Esophagus muscularis mucosa (tissue), 4 donors: ENCODE measurements at regions not wholly inside any gene's neighbourhood (a gene's known extent, or its start where the extent isn't known, plus 50 kb on each side); places are given as distances from the start of the nearest gene placed in this dataset.
"Not testable (repeated sequence)": the region's sequence is repeated elsewhere in the genome, so short reads cannot be mapped to it uniquely, and the experiment has no call there.

Experiments
- DNase-seq: peaks from one replicate; pipeline ENCODE4 v3.0.0-alpha.2; 2017; ENCODE audit errors: extremely low spot score
- H3K27ac ChIP-seq, 4 donors: fragments of 200-600 bp; sonication (generic); replicated peaks in 1 of 4; 1 replicate in 3 of 4; 2 replicates in 1 of 4; pipeline ENCODE4 v1.5.1; 2016 to 2019; ENCODE audit warnings: mild to moderate bottlenecking in 1 of 4
- H3K27me3 ChIP-seq, 4 donors: fragments of 200-600 bp; sonication (generic); one replicate each; pipeline versions ENCODE4 v1.5.1 to v1.6.0; 2016 to 2019
- H3K36me3 ChIP-seq, 4 donors: fragments of 200-600 bp; sonication (generic); one replicate each; pipeline ENCODE4 v1.5.1; 2016 to 2019
- H3K4me1 ChIP-seq, 4 donors: fragments of 200-600 bp; sonication (generic); one replicate each; pipeline ENCODE4 v1.5.1; 2016 to 2019
- H3K4me3 ChIP-seq, 4 donors: fragments of 200-600 bp; sonication (generic); 1 replicate in 2 of 4; 2 replicates in 2 of 4; pipeline ENCODE4 v1.5.1; 2016 to 2019; ENCODE audit warnings: mild to moderate bottlenecking in 4 of 4, moderate library complexity in 1 of 4
- H3K9me3 ChIP-seq, 4 donors: fragments of 200-600 bp; sonication (generic); 1 replicate in 3 of 4; 2 replicates in 1 of 4; pipeline ENCODE4 v1.5.1; 2016 to 2019
- EP300 ChIP-seq: sonication (generic); formaldehyde crosslinking; IDR thresholded peaks from one replicate; pipeline ENCODE4 v1.6.1; 2017; ENCODE audit warnings: antibody characterized with exemption
- POLR2A ChIP-seq: fragments of 450-650 bp; IDR thresholded peaks from one replicate; pipeline ENCODE4 v1.6.1; 2017; ENCODE audit warnings: antibody characterized with exemption, moderate library complexity, mild to moderate bottlenecking, low read depth
- POLR2AphosphoS5 ChIP-seq, 2 donors: sonication (generic); formaldehyde crosslinking; IDR thresholded peaks; one replicate each; pipeline ENCODE4 v1.6.1; 2017; ENCODE audit warnings: antibody characterized with exemption in 2 of 2
- WGBS: methylation state at CpG from one replicate; pipeline ENCODE4 v1.1.5; 2018; 5-methylcytosine and 5-hydroxymethylcytosine counted together
- intact Hi-C: fragments of 100-400 bp; cut with DNase I; formaldehyde crosslinking; loops from one replicate; pipeline ENCODE4 v1.15.1; 2023
- TF ChIP-seq, protein P1 (sequence below), 3 experiments: fragments of 200-600 bp in 2 of 3; fragments of 450-650 bp in 1 of 3; sonication (generic) in 2 of 3; IDR thresholded peaks; one replicate each; pipeline ENCODE4 v1.5.1; 2017 to 2019; ENCODE audit warnings: antibody characterized with exemption in 3 of 3, mild to moderate bottlenecking in 2 of 3, moderate library complexity in 1 of 3

DNA sequence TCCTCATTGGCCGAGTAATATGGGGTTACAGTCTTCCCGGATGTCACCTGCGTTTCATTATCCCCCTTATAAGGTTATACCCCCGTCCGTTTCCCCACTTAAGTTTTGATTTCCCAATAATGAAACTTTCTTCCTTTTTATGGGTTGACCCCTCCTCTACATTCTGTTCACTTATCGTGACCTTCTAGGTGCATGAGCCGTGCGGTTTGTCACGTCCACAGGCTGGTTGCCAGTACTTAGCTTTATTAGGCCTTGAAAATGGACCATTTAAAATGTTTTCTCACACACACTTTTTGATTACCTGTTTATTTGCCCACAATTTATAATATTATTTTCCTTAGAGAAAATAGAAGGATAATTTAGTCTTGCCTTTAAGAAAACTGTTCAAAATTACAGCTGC, 111.5 kb downstream of the FAM174A start:
- TF ChIP-seq EP300 (no peak), POLR2A (no peak)
- TF ChIP-seq, protein P1, sequence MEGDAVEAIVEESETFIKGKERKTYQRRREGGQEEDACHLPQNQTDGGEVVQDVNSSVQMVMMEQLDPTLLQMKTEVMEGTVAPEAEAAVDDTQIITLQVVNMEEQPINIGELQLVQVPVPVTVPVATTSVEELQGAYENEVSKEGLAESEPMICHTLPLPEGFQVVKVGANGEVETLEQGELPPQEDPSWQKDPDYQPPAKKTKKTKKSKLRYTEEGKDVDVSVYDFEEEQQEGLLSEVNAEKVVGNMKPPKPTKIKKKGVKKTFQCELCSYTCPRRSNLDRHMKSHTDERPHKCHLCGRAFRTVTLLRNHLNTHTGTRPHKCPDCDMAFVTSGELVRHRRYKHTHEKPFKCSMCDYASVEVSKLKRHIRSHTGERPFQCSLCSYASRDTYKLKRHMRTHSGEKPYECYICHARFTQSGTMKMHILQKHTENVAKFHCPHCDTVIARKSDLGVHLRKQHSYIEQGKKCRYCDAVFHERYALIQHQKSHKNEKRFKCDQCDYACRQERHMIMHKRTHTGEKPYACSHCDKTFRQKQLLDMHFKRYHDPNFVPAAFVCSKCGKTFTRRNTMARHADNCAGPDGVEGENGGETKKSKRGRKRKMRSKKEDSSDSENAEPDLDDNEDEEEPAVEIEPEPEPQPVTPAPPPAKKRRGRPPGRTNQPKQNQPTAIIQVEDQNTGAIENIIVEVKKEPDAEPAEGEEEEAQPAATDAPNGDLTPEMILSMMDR (IDR thresholded peaks at IDR 0.05) = no peak
- no peak overlapping the region for H3K27ac ChIP-seq
- WGBS = 88% methylated on average over 9 of the region's 9 CpGs
- no peak for DNase-seq
- H3K27me3 ChIP-seq = no peaks in the 10 kb centered on the region
- no peak overlapping the region for H3K4me3 ChIP-seq
- H3K36me3 ChIP-seq = no peaks in the 10 kb centered on the region
- intact Hi-C loops = no loop called here
- H3K9me3 ChIP-seq = no peaks in the 10 kb centered on the region
- H3K4me1 ChIP-seq = peaks cover 0 to 9% (median 4%) of the 10 kb centered on the region in 4 donors

DNA sequence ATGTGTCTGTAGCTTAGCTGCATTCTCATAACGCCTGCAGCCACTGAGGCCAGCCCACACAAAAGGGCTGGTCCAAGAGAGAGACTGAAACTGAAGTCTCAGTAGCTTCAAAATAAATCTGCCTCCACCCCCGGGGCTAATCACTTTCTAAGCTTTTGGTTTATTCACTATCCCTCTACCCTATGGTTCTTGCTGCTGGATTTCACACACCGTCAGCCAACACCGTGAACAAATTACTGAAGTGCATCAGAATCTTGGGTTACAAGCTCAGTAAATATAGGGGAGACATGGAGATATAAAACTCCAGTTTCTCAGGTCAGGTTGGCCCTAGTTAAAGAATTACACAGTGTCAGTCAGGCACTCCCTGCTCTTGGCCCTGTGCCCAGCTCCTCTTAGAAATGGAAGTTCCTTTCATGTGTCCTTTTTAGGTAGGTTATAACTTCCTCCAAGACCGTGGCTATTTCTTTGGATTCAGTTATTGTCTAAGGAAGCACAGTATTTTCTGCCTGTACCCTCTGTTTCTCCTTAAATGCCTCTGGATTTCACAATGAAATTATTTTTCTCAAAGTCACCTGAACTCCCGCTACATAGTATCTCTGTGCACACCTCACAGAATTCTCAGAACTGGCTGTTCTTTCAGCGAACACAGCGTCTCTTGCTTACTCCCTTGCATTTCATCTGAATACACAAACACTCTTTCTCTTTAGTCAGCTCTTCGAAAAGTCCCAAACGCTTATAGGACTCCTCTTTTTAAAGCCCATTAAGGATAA, 112.5 kb downstream of the FAM174A start:
- H3K4me1 ChIP-seq = peaks cover 0 to 9% (median 4%) of the 10 kb centered on the region in 4 donors
- H3K9me3 ChIP-seq = no peaks in the 10 kb centered on the region
- no peak for DNase-seq
- intact Hi-C loops = no loop called here
- 44% methylated on average over 10 of the region's 10 CpGs for WGBS
- H3K4me3 ChIP-seq = peak overlapping the region in 2 of 4 donors; percentile 13 to 30
- TF ChIP-seq POLR2AphosphoS5 (IDR thresholded peaks at IDR 0.05) (no peak), EP300 (no peak), POLR2A (no peak)
- TF ChIP-seq, protein P1 (IDR thresholded peaks at IDR 0.05) = no peak
- H3K27ac ChIP-seq = no peak overlapping the region
- no peaks in the 10 kb centered on the region for H3K27me3 ChIP-seq
- H3K36me3 ChIP-seq = no peaks in the 10 kb centered on the region

DNA sequence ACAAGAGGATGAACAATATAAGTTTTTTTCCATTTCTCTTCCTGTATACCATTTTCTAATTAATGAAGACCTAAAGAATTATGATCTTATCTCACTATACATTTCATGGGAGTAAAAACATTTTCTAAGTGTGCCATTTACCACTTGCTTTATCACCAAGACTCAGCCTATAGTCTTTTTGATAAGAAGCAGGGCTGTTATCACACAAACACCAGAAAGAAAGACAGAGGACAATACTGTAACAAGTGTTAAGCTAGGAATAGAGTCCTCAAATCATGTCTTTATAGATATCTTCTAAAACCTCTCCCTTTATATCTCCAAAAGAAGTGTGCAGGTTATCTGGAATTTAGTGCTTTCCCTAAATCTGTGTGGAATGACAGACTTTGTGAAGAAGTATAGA, 119.7 kb downstream of the FAM174A start:
- TF ChIP-seq, protein P1 (IDR thresholded peaks at IDR 0.05) = no peak
- no peak for TF ChIP-seq POLR2A
- TF ChIP-seq EP300 = no peak
- TF ChIP-seq POLR2AphosphoS5 (IDR thresholded peaks at IDR 0.05) = no peak
- H3K4me3 ChIP-seq = no peak overlapping the region
- intact Hi-C loops = no loop called here

DNA sequence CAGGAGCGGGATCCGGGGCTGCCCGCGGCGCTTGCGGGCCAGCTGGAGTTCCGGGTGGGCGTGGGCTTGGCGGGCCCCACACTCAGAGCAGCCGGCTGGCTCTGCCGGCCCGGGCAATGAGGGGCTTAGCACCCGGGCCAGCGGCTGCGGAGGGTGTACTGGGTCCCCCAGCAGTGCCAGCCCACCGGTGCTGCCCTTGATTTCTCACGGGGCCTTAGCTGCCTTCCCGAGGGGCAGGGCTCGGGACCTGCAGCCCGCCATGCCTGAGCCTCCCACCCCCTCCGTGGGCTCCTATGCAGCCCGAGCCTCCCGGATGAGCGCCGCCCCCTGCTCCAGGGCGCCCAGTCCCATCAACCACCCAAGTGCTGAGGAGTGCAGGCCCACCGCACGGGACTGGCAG, 121.6 kb downstream of the FAM174A start:
- H3K4me3 ChIP-seq, DNase-seq, H3K4me1 ChIP-seq, H3K36me3 ChIP-seq, H3K27me3 ChIP-seq, H3K27ac ChIP-seq, H3K9me3 ChIP-seq, intact Hi-C loops: not testable (repeated sequence)
- WGBS = no CpG with 5 or more reads among the region's 28 CpGs

More for the DNA sequence above, 119.7 kb downstream of the FAM174A start:
- Histone ChIP-seq H3K36me3 (no peaks in the 10 kb centered on the region), H3K4me1 (no peaks in the 10 kb centered on the region), H3K9me3 (no peaks in the 10 kb centered on the region), H3K27ac (no peak overlapping the region), H3K27me3 (no peaks in the 10 kb centered on the region)
- no peak for DNase-seq

DNA sequence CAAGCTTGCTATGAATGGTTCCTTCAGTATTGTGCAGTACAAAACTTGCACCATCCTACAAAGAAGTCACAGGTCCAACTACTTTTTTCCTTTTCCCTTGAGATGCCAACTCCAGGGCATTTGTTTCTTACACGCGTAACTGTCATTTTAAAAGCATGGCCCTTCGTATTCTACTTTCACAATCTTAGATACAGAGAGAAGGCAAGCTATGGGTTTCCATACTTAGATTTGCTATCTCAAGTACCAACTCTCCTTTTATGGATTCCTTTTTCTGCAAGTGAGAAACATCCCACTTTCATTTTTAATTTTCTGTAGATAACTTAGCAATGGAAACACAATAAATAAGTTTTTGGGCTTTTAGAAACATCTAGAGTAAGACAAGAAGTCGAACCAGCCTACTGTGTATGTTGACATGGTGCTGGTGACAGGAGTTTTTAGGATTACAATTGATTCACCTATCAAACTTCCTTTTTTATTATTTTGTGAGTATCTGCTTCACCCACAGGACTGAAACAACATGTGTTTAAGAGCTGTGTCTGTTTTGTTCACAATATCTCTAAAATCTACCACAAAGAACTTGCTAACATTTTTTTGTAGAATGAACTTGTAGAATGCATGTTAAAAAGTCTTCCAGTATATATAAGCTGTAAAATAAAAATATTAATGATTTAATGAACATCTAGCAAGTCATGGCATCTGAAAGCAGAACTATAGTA, 124.1 kb downstream of the FAM174A start:
- intact Hi-C loops = no loop called here
- no peaks in the 10 kb centered on the region for H3K9me3 ChIP-seq
- H3K4me3 ChIP-seq = no peak overlapping the region
- no peaks in the 10 kb centered on the region for H3K27me3 ChIP-seq
- no peak for DNase-seq
- H3K27ac ChIP-seq = no peak overlapping the region
- TF ChIP-seq, protein P1 (IDR thresholded peaks at IDR 0.05) = no peak
- TF ChIP-seq EP300 = no peak
- no peak for TF ChIP-seq POLR2A
- no peak for TF ChIP-seq POLR2AphosphoS5 (IDR thresholded peaks at IDR 0.05)
- no peaks in the 10 kb centered on the region for H3K36me3 ChIP-seq
- no peaks in the 10 kb centered on the region for H3K4me1 ChIP-seq
- WGBS = 93% methylated on average over 4 of the region's 4 CpGs
